ENCODE measurements at regions not wholly inside any gene's neighbourhood (a gene's known extent, or its start where the extent isn't known, plus 50 kb on each side); places are given as distances from the start of the nearest gene placed in this dataset.

DNA sequence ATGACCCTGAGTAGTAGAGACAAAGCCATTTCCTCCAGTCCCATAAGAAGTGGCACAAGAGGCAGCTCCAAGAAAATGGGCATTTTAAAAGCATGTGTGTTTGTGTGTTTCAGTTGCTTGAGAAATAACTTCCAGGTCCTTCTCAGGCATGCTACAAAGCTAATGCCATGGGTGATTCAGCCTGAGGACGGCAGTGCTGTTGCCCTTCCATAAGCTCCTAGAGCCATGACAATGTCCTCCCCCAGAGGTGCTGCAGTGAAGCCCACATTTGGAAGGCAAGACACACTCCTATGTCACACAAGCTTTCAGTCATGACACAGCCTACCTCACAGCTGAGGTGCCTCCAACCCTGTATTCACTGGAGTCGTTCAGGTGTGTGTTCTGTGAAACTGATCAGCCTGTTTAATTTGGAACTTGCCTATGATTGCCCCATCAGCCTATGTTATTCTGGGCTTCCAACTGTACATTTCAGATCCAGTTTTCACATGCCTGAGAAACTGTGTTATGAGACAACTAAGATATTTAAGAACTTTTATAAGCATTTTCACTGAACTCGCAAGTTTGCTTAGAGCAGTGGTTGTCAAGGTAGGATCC, 213.6 kb downstream of the FOXO1 start:
- H3K27ac ChIP-seq = no peak overlapping the region
- H3K36me3 ChIP-seq = no peaks in the 10 kb centered on the region
- no peaks in the 10 kb centered on the region for H3K27me3 ChIP-seq

DNA sequence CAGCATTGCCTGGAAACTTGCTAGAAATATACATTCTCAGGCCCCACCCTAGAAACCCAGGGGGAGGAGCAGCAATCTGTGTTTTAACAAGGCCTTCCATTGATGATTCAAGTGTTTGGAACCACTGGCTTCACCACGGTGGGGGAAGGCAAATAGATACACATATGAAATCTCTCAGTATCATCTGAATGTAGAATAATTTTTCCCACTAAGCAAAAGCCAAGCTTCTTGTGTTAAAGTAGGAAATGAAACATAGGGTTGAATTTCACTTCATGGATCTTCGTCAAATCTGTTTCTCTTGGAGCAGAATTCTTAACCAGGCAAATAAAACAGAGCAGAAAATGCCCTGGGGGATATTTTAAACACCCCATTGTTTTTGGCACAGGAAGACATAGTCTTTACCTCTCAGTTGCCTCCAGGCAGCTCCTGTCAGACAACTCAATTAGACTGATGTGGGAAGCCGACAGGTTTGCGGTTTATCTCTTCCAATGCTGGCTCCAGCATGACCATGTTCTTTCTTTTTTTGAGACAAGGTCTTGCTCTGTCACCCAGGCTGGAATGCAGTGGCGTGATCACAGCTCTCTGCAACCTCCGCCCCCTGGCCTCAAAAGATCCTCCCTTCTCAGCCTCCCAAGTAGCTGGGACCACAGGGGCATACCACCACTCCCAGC, 213.0 kb downstream of the FOXO1 start:
- H3K4me3 ChIP-seq = no peak overlapping the region
- DNase-seq = peak in 1 of 3 donors; percentile 34
- no peak overlapping the region for H3K27ac ChIP-seq
- H3K27me3 ChIP-seq = no peaks in the 10 kb centered on the region
- no peaks in the 10 kb centered on the region for H3K36me3 ChIP-seq
- TF ChIP-seq, protein P1, sequence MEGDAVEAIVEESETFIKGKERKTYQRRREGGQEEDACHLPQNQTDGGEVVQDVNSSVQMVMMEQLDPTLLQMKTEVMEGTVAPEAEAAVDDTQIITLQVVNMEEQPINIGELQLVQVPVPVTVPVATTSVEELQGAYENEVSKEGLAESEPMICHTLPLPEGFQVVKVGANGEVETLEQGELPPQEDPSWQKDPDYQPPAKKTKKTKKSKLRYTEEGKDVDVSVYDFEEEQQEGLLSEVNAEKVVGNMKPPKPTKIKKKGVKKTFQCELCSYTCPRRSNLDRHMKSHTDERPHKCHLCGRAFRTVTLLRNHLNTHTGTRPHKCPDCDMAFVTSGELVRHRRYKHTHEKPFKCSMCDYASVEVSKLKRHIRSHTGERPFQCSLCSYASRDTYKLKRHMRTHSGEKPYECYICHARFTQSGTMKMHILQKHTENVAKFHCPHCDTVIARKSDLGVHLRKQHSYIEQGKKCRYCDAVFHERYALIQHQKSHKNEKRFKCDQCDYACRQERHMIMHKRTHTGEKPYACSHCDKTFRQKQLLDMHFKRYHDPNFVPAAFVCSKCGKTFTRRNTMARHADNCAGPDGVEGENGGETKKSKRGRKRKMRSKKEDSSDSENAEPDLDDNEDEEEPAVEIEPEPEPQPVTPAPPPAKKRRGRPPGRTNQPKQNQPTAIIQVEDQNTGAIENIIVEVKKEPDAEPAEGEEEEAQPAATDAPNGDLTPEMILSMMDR (IDR thresholded peaks at IDR 0.05) = no peak
- no peaks in the 10 kb centered on the region for H3K9me3 ChIP-seq
- H3K4me1 ChIP-seq = no peaks in the 10 kb centered on the region

More for the DNA sequence above, 213.6 kb downstream of the FOXO1 start:
- DNase-seq = no peak
- TF ChIP-seq, protein P1 (IDR thresholded peaks at IDR 0.05) = no peak
- no peak for TF ChIP-seq POLR2A (IDR thresholded peaks at IDR 0.05)
- Histone ChIP-seq H3K9me3 (no peaks in the 10 kb centered on the region), H3K4me3 (no peak overlapping the region), H3K4me1 (no peaks in the 10 kb centered on the region)

DNA sequence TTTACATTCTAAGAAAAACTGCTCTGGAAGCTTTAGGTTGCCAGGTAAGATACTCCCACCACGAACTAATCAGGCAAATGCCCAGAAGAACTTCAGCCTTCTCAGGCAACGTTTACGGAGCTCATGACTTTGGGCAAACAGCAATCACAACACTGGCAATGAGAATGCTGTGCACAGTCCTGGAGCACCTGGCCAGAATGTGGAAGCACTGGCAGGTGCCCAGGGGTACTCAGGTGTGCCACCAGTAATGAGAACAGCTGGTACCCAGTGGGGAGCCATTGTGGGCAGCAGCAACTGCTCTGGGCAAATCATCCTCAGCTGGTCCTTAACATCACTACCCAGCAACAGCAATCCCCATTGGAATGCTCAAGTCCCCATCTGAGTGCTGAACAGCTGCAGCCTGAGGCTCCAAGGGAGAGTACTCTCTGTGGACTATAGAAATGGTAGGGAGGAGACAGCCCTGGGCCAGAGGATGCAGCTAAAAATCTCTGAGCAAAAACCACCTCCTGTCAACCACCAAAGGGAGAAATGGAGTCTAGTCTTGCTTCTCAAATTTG, 210.0 kb downstream of the FOXO1 start:
- H3K4me1 ChIP-seq = no peaks in the 10 kb centered on the region
- no peaks in the 10 kb centered on the region for H3K9me3 ChIP-seq
- no peak overlapping the region for H3K4me3 ChIP-seq
- DNase-seq = no peak
- no peaks in the 10 kb centered on the region for H3K27me3 ChIP-seq
- H3K36me3 ChIP-seq = no peaks in the 10 kb centered on the region
- no peak overlapping the region for H3K27ac ChIP-seq
- TF ChIP-seq POLR2A (IDR thresholded peaks at IDR 0.05) = no peak
- TF ChIP-seq, protein P1 (IDR thresholded peaks at IDR 0.05) = no peak

DNA sequence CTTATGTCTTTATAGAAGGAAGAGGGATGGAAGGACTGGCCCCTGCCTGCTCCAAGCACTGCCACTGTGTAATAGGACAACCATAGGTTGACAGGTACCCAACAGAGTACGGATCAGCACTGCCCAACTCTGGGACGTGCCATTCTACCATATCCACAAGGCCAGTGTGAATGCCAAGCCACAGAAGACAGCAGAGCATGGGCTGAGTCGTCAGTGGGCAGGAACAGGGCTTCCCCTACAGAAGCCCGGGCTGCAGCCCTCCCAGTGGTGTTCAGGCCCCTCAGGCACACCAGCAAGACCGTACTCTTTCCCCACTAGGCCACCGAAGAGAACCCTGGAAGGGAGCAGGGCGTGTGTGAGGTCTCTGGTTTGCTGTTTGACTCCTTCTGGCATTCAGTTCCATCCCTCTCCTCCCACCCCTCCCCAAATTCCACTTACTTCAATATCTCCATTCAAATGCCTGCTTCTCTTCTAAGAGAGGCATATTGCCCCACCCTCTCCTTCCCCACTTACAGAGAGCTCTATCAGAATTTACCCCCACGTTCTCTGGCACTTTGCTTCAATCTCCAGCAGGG, 209.4 kb downstream of the FOXO1 start:
- H3K4me3 ChIP-seq = no peak overlapping the region
- TF ChIP-seq POLR2A (IDR thresholded peaks at IDR 0.05) = no peak
- TF ChIP-seq, protein P1 (IDR thresholded peaks at IDR 0.05) = no peak
- H3K9me3 ChIP-seq = no peaks in the 10 kb centered on the region
- no peaks in the 10 kb centered on the region for H3K4me1 ChIP-seq
- H3K27ac ChIP-seq = no peak overlapping the region
- H3K27me3 ChIP-seq = no peaks in the 10 kb centered on the region
- peak in 1 of 3 donors; percentile 24 for DNase-seq
- H3K36me3 ChIP-seq = no peaks in the 10 kb centered on the region

DNA sequence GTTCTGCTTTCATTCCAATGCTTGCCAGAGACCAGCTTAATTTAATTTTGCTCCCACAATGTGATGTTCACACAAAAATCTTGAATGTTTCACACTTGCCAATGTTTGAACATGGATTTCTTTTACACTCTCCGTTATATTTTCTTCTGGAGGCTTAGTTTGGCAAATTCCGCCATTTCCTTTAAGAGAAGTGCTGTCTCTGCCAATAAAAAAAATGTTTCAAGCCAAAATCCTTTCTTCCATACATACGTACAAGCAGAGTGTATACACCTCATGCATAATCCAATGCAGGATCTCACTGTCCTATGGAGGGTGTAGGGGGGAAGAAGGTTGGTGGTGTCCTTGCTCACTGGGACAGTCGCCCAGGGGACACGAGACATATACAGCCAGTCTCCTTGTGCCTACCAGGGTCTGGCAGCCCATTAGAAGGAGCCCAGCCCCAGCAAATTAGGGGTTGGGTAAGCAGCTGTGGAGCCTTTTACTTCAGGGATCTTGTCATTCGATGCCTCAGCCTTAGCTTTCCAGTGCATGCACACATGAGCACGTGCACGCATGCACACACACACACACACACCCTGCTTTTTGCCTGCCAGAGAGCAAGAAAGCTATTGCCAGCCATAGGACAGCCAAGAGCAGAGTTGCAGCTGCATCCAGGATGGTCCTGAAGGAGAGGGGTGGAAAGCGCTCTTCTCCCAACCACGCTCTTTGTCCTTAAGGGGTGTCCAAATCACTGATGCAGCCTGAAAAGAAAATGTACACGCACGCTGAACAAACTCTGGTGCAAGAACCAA, 208.3 kb downstream of the FOXO1 start:
- TF ChIP-seq, protein P1 (IDR thresholded peaks at IDR 0.05) = no peak
- TF ChIP-seq POLR2A (IDR thresholded peaks at IDR 0.05) = no peak
- Histone ChIP-seq H3K4me1 (no peaks in the 10 kb centered on the region), H3K27ac (no peak overlapping the region)

More for the DNA sequence above, 208.3 kb downstream of the FOXO1 start:
- H3K4me3 ChIP-seq = no peak overlapping the region
- peak in 1 of 3 donors; percentile 11 for DNase-seq
- no peaks in the 10 kb centered on the region for H3K36me3 ChIP-seq
- no peaks in the 10 kb centered on the region for H3K27me3 ChIP-seq
- H3K9me3 ChIP-seq = no peaks in the 10 kb centered on the region

Measured in Peyer's patch (tissue), 4 donors.